Skeletal muscle tissue (tissue), 3 donors: ENCODE measurements at regions not wholly inside any gene's neighbourhood (a gene's known extent, or its start where the extent isn't known, plus 50 kb on each side); places are given as distances from the start of the nearest gene placed in this dataset.
"Not testable (repeated sequence)": the region's sequence is repeated elsewhere in the genome, so short reads cannot be mapped to it uniquely, and the experiment has no call there.

Source experiments
- H3K27ac ChIP-seq: one replicate; pipeline ENCODE4 v1.7.0; 2013; ENCODE audit warnings: mild to moderate bottlenecking, low read depth, low read length, inconsistent platforms
- H3K27me3 ChIP-seq, 3 donors: one replicate each; pipeline ENCODE4 v1.7.0; 2013; ENCODE audit warnings: low read length in 3 of 3; ENCODE audit not compliant: control insufficient read depth in 3 of 3, insufficient read depth in 3 of 3
- H3K36me3 ChIP-seq, 3 donors: one replicate each; pipeline ENCODE4 v1.7.0; 2013; ENCODE audit warnings: low read length in 3 of 3; ENCODE audit not compliant: control insufficient read depth in 3 of 3, insufficient read depth in 3 of 3
- H3K4me1 ChIP-seq, 3 donors: one replicate each; pipeline ENCODE4 v1.7.0; 2013; ENCODE audit warnings: low read length in 3 of 3, mild to moderate bottlenecking in 3 of 3; ENCODE audit not compliant: control insufficient read depth in 3 of 3, insufficient read depth in 3 of 3
- H3K4me3 ChIP-seq, 3 donors: one replicate each; pipeline ENCODE4 v1.7.0; 2013; ENCODE audit warnings: low read length in 3 of 3
- H3K9ac ChIP-seq, 3 donors: one replicate each; pipeline ENCODE4 v1.7.0; 2013; ENCODE audit warnings: low read length in 3 of 3, mild to moderate bottlenecking in 3 of 3, moderate library complexity in 2 of 3, low read depth in 1 of 3
- H3K9me3 ChIP-seq, 3 donors: one replicate each; pipeline ENCODE4 v1.7.0; 2013; ENCODE audit warnings: low read length in 3 of 3; ENCODE audit not compliant: control insufficient read depth in 3 of 3
- donor health status: Osteomylitis.

DNA sequence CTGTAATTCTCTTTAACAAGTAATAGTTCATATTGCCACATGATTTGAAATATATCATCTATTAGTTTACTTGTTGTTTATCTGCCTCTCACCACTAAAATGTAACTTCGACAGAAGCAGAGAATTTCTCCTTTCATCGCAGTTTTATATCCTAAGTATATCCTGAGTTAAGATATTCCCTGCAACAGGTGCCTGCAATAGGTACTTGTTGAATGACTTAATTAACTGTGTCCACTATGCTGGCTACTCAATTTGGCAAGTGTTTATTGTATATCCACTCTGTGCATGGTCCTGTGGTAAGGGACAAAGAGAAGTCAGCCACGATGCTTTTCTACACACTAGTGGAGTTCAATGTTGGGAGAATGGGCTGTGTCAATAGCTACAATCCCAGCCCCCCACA is 108.5 kb downstream of the PSAT1 start:
- Histone ChIP-seq H3K4me1 (no peaks in the 10 kb centered on the region), H3K36me3 (no peaks in the 10 kb centered on the region), H3K27me3 (peaks cover 0 to 2% (median 0%) of the 10 kb centered on the region in 3 donors), H3K9me3 (no peaks in the 10 kb centered on the region), H3K9ac (no peak overlapping the region), H3K4me3 (no peak overlapping the region), H3K27ac (no peak overlapping the region)

DNA sequence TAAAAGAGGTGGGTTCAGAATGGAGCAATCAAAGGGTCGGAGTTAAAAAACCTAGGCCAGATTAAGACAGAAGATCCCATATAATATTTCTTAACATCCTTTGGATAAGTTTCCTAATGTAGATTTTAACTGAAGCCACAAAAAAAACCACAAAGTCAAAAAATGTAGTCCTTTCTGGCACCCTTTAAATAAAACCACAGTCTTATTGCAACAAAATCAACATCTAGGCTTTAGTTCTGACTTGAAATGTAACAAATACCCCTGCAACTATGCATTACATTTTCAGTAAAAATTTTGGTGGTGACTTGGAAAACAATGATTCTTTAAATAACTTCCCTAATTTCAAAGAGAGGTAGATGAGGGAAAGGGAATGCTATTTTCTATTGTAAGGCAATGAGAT is 109.2 kb downstream of the PSAT1 start:
- no peak overlapping the region for H3K4me3 ChIP-seq
- no peak overlapping the region for H3K27ac ChIP-seq
- H3K9ac ChIP-seq = no peak overlapping the region

DNA sequence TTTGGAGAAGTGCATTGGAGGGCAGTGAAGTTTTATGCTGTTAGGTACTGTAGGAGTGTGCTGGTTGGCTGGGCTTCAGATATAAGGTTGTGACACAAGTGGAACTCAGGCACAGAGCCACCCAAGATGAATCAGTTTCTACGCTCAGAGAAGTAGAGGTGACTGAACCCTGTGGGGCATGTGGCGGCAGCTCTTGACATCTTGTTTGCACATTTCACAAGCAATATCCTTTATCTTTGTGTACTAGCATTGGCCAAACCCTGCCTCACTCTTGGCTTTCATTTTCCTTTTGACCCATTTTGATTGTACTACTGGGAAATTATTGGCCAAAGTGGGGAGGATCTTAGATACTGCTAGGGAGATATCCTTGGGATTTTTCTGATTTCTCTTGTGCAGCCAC is 110.0 kb downstream of the PSAT1 start:
- no peaks in the 10 kb centered on the region for H3K36me3 ChIP-seq
- H3K9me3 ChIP-seq = no peaks in the 10 kb centered on the region
- no peak overlapping the region for H3K4me3 ChIP-seq

More for the DNA sequence above, 109.2 kb downstream of the PSAT1 start:
- no peaks in the 10 kb centered on the region for H3K9me3 ChIP-seq
- H3K27me3 ChIP-seq = peaks cover 0 to 2% (median 0%) of the 10 kb centered on the region in 3 donors
- no peaks in the 10 kb centered on the region for H3K36me3 ChIP-seq
- H3K4me1 ChIP-seq = no peaks in the 10 kb centered on the region

DNA sequence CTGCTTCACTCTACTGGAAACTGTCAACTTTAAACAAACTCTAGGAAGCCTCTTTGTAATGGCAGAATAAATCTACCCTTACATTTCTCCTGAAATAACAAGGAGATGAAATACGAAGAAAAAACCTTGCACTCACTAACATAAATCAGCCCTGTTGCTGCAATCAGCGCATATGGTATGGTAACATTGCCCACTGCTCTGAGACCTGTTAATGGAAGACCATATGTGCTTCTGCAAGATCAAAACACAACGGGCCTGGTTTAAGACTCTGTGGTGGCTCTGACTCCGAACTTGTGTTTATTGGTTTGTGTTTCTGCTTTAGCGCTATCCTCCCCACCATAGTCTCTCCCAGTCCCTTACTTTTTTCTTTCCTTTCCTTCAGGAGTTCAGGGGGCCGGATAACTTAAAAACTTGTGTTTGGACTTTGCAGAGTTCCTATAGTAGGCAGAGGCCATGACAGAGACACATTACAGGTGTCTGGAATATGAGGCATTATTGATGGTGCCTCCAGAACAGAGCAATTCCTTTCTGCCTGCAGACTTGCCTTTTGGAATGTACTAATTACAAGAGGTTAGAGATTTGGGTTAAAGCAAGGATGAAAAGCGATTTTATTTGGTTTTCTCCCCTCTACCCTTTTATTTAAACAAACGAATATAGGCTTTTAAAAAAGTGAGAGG is 110.8 kb downstream of the PSAT1 start:
- no peak overlapping the region for H3K27ac ChIP-seq
- H3K4me1 ChIP-seq = no peaks in the 10 kb centered on the region
- H3K9ac ChIP-seq = no peak overlapping the region
- no peak overlapping the region for H3K4me3 ChIP-seq
- no peaks in the 10 kb centered on the region for H3K9me3 ChIP-seq
- H3K36me3 ChIP-seq = no peaks in the 10 kb centered on the region
- peaks cover 0 to 2% (median 0%) of the 10 kb centered on the region in 3 donors for H3K27me3 ChIP-seq

More for the DNA sequence above, 110.0 kb downstream of the PSAT1 start:
- Histone ChIP-seq H3K4me1 (no peaks in the 10 kb centered on the region), H3K27ac (no peak overlapping the region), H3K27me3 (peaks cover 0 to 2% (median 0%) of the 10 kb centered on the region in 3 donors), H3K9ac (no peak overlapping the region)

DNA sequence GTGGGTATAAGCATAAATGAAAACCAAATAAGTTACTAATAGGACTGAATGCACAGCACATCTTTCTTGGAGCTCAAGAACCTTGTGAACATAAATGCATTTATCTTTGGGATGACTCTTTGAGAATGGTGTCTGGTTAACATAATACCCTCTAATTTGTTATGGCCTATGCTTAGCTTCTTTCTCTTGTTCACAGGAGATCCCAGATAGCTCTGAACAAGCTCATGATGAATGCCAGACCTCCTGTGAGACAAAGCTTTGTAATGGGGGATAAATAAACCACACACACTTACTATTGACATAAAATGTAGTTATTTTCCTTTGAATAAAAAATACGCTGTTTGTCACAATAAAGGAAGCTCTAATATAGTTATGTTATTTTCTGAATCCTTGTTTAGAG is 111.5 kb downstream of the PSAT1 start:
- Histone ChIP-seq H3K4me1 (no peaks in the 10 kb centered on the region), H3K9me3 (no peaks in the 10 kb centered on the region), H3K27ac (no peak overlapping the region), H3K9ac (no peak overlapping the region), H3K4me3 (no peak overlapping the region), H3K36me3 (no peaks in the 10 kb centered on the region), H3K27me3 (no peaks in the 10 kb centered on the region)

DNA sequence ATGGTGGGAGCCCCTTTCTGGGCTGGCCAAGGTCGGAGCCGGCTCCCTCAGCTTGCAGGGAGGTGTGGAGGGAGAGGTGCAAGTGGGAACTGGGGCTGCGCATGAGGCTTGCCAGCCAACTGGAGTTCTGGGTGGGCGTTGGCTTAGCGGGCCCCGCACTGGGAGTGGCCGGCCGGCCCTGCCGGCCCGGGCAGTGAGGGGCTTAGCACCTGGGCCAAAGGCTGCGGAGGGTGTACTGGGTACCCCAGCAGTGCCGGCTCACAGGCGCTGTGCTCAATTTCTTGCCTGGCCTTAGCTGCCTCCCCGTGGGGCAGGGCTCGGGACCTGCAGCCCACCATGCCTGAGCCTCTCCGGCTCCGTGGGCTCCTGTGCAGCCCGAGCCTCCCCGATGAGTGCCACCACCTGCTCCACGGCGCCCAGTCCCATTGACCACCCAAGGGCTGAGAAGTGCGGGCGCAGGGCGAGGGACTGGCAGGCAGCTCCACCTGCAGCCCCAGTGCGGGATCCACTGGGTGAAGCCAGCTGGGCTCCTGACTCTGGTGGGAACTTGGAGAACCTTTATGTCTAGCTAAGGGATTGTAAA is 113.1 kb downstream of the PSAT1 start:
- H3K27me3 ChIP-seq = not testable (repeated sequence)

DNA sequence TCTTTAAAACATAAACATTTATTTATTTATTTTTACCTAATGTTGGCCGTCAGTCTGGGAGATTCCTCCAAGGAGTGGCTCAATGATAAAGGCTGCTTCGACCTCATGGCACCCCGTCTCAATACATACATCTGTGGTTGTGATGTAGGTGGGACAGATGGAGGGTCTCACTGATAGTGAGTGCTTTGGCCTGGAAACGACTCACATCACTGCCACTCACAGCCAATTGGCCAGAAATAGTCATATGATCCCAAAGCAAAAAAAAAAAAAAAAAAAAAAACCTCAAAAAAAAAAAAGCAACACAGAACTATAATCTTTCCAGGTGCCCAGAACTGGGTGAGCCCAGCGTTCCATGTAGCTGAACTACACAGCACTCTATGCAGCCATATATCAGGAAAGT is 125.4 kb downstream of the PSAT1 start:
- no peaks in the 10 kb centered on the region for H3K36me3 ChIP-seq
- no peaks in the 10 kb centered on the region for H3K9me3 ChIP-seq
- H3K27ac ChIP-seq = no peak overlapping the region
- no peaks in the 10 kb centered on the region for H3K4me1 ChIP-seq
- H3K27me3 ChIP-seq = no peaks in the 10 kb centered on the region
- H3K9ac ChIP-seq = no peak overlapping the region
- no peak overlapping the region for H3K4me3 ChIP-seq

More for the DNA sequence above, 113.1 kb downstream of the PSAT1 start:
- H3K9ac ChIP-seq, H3K36me3 ChIP-seq, H3K4me3 ChIP-seq, H3K9me3 ChIP-seq, H3K27ac ChIP-seq, H3K4me1 ChIP-seq: not testable (repeated sequence)

DNA sequence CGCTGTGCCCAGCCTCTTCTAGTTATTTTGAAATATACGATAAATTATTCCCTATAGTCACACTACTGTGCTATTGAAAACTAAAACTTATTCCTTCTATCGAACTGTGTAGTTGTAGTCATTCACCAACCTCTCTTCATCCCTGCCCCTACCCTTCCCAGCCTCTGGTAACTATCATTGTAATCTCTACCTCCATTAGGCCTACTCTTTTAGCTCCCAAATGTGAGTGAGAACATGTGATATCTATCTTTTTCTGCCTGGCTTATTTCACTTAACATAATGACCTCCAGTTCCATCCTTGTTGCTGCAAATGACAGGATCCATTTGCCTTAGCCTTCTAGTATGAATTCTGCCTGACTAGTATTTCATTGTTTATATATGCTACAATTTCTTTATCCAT is 127.4 kb downstream of the PSAT1 start:
- H3K4me1 ChIP-seq = no peaks in the 10 kb centered on the region
- H3K4me3 ChIP-seq = no peak overlapping the region
- no peaks in the 10 kb centered on the region for H3K9me3 ChIP-seq
- H3K27me3 ChIP-seq = no peaks in the 10 kb centered on the region
- H3K9ac ChIP-seq = no peak overlapping the region
- no peak overlapping the region for H3K27ac ChIP-seq
- H3K36me3 ChIP-seq = no peaks in the 10 kb centered on the region

DNA sequence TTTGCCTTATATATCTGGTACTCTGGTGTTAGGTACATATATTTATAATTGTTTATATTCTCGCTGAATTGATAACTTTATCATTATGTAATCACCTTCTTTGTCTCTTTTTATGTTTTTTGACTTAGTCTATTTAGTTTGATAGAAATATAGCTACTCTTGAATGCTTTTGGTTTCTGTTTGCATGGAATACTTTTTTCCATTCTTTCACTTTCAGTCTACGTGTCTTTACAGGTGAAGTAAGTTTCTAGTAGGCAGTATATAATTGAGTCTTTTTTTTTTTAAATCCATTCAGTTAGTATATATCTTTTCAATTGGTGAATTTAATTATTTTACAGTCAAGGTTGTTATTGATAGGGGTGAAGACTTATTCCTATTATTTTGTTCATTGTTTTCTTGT is 131.7 kb downstream of the PSAT1 start:
- H3K36me3 ChIP-seq = no peaks in the 10 kb centered on the region
- H3K4me3 ChIP-seq = no peak overlapping the region
- no peaks in the 10 kb centered on the region for H3K4me1 ChIP-seq
- H3K27me3 ChIP-seq = no peaks in the 10 kb centered on the region
- H3K9me3 ChIP-seq = no peaks in the 10 kb centered on the region
- H3K9ac ChIP-seq = no peak overlapping the region
- H3K27ac ChIP-seq = no peak overlapping the region

DNA sequence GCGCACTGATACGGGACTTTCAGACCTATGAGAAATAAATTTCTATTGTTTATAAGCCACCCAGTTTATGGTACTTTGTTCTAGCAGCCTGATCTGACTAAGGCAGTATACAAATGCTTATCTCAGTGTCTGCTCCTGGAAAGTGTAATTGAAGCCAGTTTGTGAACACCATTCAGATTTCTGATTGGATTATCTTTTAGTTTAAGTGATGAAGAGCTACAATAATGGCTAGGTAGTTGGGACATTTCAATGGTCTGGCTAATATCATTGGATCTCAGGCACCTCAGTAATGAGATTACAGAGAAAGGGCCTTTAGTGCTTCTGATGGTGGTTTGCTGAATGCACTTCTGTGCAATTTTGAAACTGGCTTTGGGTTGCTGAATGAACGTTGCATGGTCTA is 133.5 kb downstream of the PSAT1 start:
- no peaks in the 10 kb centered on the region for H3K36me3 ChIP-seq
- H3K9ac ChIP-seq = no peak overlapping the region
- no peaks in the 10 kb centered on the region for H3K9me3 ChIP-seq
- no peaks in the 10 kb centered on the region for H3K4me1 ChIP-seq
- H3K27ac ChIP-seq = no peak overlapping the region
- H3K27me3 ChIP-seq = peaks cover 0 to 3% (median 0%) of the 10 kb centered on the region in 3 donors
- H3K4me3 ChIP-seq = no peak overlapping the region
